ENCODE measurements at regions not wholly inside any gene's neighbourhood (a gene's known extent, or its start where the extent isn't known, plus 50 kb on each side); places are given as distances from the start of the nearest gene placed in this dataset.
"Not testable (repeated sequence)": the region's sequence is repeated elsewhere in the genome, so short reads cannot be mapped to it uniquely, and the experiment has no call there.

- H3K4me3 ChIP-seq (ENCODE audit: low read depth, low read length), result no peak overlapping the region
- DNase-seq (ENCODE audit: low read depth), result no peak
- no peak for TF ChIP-seq CTCF (IDR thresholded peaks at IDR 0.05; ENCODE audit: low read depth, low read length, missing control alignments)
Observed at GRCh38 chr9:80679916-80680315, 1009.4 kb downstream of the TLE1 start.

- DNase-seq (ENCODE audit: low read depth), result no peak
- H3K4me3 ChIP-seq (ENCODE audit: low read depth, low read length), result no peak overlapping the region
- TF ChIP-seq CTCF (IDR thresholded peaks at IDR 0.05; ENCODE audit: low read depth, low read length, missing control alignments), result no peak
Observed at GRCh38 chr9:80678906-80679305, 1010.4 kb downstream of the TLE1 start.

DNA sequence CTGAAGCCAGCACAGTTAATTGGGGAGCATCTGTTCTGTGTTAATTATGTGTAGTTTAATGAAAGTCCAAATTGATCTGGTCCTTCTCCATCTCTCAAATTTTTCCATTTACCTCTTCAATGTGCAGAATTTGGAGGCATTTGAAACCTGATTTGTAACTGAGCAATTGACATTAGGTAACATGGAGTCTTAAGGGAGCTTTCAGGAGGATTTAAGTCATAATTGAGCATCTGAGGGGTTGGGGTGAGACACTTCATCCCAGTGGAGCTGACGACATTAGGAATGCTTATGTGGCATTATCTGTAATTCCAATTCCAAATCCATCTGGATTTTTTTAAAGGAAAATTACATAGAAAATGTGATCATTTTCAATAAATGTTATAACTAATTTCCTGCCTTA, 1015.9 kb downstream of the TLE1 start:
- no peak overlapping the region for H3K4me3 ChIP-seq (ENCODE audit: low read depth, low read length)
- no peak for TF ChIP-seq CTCF (IDR thresholded peaks at IDR 0.05; ENCODE audit: low read depth, low read length, missing control alignments)
- no peak for DNase-seq (ENCODE audit: low read depth)

GRCh38 chr9:80665479-80665878, 1023.9 kb downstream of the TLE1 start:
- DNase-seq (ENCODE audit: low read depth), result no peak
- no peak overlapping the region for H3K4me3 ChIP-seq (ENCODE audit: low read depth, low read length)
- no peak for TF ChIP-seq CTCF (IDR thresholded peaks at IDR 0.05; ENCODE audit: low read depth, low read length, missing control alignments)

GRCh38 chr9:80664327-80665210, 1024.8 kb downstream of the TLE1 start:
- TF ChIP-seq CTCF (IDR thresholded peaks at IDR 0.05; ENCODE audit: low read depth, low read length, missing control alignments), result no peak
- H3K4me3 ChIP-seq (ENCODE audit: low read depth, low read length), result no peak overlapping the region
- no peak for DNase-seq (ENCODE audit: low read depth)

GRCh38 chr9:80659751-80660150, 1029.6 kb downstream of the TLE1 start:
- not testable (repeated sequence) for DNase-seq (ENCODE audit: low read depth)

GRCh38 chr9:80651044-80651443, 1038.3 kb downstream of the TLE1 start:
- no peak for TF ChIP-seq CTCF (IDR thresholded peaks at IDR 0.05; ENCODE audit: low read depth, low read length, missing control alignments)
- no peak for DNase-seq (ENCODE audit: low read depth)

More at GRCh38 chr9:80659751-80660150, 1029.6 kb downstream of the TLE1 start:
- not testable (repeated sequence) for H3K4me3 ChIP-seq (ENCODE audit: low read depth, low read length)

More at GRCh38 chr9:80651044-80651443, 1038.3 kb downstream of the TLE1 start:
- H3K4me3 ChIP-seq (ENCODE audit: low read depth, low read length), result no peak overlapping the region
